RKO (cell line): ENCODE measurements at regions not wholly inside any gene's neighbourhood (a gene's known extent, or its start where the extent isn't known, plus 50 kb on each side); places are given as distances from the start of the nearest gene placed in this dataset.

Source experiments
- DNase-seq: peaks from one replicate; pipeline ENCODE4 v3.0.0-alpha.2; 2016; ENCODE audit warnings: low spot score

DNA sequence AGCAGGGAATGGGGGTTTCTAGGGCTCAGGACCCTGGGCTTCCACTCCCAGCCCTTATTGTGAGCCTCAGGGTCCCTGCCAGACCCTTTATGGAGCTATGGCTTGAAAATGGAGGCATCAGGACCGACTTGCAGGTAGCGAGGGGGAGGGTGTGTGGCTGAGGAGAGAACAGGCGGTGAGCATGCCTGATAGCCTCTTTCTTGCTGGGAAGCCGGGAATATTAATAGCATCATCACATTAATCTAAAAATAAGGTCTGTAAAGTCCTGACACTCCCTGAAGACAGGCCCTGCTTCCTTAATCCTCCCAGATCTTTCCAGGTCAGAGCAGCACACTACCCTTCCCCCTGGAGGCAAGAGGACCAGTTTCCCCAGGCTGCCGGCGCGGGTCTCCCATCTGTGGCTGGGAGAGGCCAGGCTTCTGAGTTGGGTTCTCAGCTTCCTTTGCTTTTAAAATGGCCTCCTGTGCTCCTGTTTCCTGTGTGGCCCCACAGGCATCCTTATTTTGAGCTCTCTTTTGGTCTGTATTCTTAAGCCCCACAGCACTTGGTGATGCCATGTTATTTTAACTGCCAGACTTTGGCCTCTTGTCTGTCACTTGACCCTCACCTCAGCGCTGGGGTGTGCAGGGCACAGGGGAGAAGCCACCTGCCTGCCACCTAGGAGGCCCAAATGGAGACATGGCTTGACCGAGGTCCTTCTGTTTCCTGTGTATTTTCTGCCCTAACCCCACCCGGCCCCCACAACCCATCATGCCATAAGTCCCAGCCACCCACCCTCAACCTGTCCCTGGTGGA, 185.0 kb upstream of the TOPAZ1 start:
- no peak for DNase-seq

DNA sequence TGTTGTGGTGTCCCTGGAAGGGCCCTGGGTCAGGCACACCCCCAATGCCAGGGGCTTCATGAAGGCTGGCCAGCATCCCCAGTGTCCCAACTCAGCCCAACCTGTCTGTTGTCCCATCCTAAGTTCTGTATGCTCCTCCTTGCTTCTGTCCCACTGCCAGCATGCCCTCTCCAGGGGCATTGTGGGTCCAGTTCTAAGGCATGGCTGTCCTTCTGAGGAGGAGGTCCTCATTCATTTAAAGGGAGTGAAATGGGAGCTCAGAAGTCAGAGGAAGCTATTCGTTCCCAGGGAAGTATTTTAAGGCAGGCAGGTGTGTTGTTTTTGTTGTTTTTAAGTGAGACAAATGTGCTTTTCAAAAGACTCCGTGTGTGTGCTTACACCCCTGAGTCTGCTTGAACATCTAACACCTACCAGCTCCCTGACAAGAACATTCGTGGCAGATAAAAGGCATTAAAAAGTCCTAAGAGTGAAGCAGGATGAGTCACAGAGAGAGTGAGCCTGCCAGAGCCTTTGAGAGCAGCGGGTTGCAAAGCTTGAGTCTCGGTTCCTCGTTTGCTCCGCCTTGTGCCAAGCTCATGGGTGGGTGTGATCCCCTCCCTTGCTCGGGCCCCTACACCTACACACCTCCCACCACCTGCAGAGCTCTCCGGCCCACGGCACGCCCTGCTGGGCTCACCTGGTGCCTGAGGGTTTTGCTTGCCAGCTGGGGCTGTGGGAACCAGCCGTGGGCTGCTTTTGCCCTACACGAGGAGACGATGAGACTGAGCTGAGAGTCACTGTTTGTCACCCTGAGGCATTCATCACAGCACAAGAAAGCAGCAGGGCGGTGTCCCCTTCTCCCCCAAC, 183.4 kb upstream of the TOPAZ1 start:
- no peak for DNase-seq

DNA sequence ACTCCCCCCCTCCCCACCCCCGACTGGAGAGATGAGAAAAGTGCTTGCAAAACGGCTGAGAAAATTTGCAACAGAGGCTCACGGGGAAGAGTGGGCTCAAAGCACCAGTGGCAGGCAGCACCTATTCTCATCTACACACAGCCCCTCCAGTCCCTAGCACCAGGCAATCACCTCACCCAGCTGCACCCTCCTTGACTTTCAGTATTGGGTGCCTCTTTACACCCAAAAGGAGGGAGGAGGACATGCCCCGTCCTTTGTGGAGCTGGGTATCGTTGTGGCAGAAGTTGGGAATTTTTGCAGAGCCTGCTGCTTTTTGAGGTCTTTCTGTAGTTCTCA, 182.8 kb upstream of the TOPAZ1 start:
- DNase-seq: no peak

DNA sequence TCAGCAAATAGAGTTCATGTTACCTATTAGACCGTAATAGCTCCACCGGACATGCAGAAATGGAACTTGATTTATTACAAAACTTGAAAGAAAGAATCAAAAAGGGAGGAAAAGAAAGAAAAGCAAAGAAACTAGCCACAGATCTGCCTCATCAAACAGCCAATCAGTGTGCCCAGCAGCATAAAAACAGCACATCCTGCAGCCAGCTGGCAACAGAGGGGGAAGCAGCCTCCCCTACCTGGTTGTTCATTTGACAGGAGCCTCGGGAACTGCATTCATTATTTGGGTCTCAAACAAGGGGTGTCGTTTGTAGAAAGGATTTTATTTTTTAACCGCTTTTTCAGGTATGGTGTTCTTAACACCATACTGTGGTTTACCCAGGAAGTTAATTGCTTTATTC, 181.5 kb upstream of the TOPAZ1 start:
- no peak for DNase-seq

DNA sequence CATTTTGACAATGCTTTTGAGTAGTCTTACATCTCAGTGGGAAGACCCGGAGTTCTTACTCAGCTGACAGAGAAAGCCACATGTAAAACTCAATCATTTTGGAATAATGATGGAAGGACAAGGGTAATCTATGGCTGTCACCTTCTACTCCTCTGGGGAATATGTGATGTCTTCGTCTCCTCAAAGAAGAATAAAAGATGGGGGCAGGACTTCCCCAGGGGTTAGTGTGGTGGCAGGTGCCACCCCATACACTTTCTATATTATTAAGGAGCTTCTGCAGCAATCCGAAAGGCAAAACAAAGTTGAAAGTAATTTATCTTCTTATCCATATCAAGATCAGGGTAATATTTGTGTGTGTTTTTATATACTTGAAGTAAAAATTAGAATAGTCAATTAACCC, 180.4 kb upstream of the TOPAZ1 start:
- no peak for DNase-seq

DNA sequence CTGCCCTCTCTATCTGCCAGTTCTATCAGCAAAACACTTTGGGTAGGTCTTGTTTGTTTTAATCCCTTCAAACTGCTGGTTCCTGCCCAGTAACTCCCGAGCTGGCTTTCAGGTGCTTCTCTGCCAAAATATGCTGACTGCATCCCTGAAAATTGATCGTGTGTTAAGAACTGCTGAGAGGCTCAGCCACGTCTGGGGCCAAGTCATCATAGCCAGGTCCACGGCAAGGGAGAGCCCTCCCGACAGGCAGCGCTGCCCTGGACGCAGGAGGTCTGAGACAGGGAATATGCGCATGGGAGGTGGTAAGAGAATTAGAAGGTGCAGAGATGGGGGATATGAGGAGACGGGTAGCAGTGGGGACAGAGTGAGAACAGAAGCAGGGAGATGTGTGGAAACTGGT, 179.7 kb upstream of the TOPAZ1 start:
- DNase-seq: no peak

DNA sequence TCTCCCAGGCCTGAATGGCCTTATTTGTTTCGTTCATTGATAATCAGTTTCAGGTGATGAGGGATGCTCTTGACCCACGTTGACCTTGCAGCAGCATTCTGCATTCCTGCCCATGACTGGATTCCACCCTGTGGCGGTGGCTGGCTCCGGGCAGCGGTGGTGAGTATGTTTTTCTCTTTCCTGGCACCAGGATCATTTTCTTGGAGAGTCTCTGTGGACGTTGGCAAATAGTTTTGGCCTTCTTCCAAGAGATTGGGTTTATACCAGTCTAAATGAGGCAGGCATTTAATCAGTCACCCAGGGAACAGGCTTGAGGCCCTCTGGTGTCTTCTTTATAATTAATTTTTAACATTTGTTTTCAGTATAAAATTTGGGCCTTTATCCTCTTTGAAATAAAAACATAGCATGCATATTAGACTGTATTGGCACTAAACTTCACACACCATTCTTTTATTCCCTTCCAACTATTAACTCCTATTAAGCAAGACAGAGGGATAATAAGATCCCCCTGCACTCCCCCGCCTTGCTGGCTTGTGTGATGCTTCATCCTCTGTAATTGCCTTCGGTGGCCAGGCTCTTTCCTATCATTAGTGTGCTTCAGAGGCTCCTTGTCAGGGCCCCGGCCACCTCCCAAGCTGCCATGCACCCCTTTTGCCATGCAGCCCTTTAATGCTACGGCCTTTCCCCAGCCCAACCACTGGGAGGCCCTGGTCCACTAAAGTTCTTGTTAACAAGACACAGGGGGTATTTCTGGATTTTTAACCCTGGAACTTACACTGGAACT, 176.2 kb upstream of the TOPAZ1 start:
- no peak for DNase-seq

DNA sequence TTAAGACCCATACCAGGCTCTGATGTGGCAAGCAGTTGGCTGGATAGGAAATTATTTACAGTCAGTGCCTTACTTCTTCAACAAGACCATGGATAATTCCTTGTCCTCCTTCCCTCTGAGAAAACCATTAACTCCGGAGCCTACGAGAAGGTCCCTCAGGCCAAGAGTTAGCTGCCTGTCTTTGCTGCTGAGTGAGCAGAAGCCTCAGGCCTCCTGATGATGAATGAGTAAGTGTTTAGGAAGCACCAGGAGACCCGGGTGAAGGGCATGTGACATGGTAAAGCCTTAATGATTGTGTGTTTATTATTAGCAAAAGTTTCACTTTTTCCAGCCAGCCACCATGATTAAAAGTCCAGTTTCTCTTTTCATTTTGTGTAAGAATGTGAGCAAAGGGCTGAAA, 174.9 kb upstream of the TOPAZ1 start:
- DNase-seq: no peak

DNA sequence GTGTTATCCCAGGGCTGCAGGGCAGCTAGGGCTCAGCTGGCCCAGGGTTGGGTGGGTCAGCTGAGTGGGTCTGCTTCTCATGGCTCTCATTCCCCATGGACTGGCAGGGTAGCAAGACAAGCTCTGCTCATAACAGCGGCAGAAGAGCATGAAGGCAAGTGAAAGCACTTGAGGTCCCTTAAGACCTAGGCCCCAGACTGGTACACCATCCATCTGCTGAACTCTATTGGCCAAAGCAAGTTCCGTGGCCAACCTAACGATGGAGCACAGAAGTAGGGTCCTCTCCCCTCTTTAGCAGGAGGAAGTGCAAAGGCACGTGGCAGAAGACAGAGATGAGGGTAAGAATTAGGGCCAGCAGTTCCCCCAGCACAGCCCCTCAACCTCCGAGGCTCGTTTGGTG, 174.3 kb upstream of the TOPAZ1 start:
- DNase-seq: no peak

DNA sequence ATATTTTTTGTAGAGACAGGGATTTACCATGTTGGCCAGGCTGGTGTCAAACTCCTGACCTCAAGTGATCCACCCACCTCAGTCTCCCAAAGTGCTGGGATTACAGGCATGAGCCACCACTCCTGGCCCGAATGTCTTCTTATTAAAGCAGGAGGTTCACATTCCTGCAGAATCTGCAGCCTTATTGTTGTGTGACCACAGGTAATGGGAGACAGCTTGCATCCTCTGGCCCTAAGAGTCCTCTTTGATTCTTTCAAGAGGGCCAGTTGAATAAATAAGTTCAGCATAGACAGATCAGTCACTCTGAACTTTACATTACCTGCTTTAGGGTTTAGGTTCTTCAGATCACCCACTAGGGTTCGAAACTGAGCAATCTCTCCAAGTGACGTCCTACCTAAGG, 172.9 kb upstream of the TOPAZ1 start:
- DNase-seq: no peak

DNA sequence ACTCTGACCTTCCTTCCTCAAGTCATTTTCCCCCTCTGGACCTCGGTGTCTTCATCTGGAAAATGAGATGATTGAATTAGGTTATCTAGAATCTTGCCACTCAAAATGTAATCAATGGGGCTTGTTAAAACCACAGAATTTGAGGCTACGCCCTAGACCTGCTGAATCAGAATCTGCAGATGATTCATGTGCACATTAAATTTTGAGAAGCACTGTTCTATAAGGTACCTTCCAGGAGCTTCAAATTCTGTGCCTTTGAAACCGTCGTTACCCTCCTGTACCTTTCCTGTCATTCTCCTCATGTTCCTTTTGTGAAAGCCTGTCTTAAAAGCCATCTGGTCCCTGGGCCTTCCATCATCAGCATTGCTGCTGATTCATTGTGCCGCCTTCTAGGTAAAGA, 172.4 kb upstream of the TOPAZ1 start:
- DNase-seq: no peak

DNA sequence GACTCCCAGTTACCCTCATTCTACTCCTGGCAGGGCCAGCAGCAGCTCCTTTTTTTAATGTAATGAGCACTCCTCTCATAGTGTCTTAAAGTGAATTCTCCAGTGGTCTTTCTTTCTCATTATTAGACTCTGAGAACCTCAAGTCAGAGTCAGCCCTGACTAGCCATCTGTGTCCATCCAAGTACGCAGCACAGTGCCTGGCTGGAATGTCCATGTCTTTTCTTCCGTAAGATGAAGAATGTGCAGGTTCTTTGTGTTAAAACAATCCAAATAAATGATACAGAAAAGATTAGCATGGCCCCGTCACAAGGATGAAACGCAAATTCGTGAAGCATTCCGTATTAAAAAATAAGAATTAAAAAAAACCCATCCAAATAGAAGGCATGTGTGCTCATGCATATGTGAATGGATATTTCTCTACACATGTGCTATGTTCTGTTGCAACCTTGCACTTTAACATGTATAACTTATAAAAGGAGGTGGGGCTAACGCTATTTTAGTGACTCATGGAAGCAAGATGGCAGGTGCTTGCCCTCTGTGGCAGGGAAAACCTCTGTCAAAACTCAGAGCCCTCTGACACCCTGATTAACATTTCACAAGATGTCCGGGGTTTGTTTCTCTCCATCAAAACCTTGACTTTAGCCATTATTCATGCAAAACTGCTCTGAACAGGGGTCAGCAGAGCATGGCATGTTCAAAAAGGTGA, 170.7 kb upstream of the TOPAZ1 start:
- no peak for DNase-seq

DNA sequence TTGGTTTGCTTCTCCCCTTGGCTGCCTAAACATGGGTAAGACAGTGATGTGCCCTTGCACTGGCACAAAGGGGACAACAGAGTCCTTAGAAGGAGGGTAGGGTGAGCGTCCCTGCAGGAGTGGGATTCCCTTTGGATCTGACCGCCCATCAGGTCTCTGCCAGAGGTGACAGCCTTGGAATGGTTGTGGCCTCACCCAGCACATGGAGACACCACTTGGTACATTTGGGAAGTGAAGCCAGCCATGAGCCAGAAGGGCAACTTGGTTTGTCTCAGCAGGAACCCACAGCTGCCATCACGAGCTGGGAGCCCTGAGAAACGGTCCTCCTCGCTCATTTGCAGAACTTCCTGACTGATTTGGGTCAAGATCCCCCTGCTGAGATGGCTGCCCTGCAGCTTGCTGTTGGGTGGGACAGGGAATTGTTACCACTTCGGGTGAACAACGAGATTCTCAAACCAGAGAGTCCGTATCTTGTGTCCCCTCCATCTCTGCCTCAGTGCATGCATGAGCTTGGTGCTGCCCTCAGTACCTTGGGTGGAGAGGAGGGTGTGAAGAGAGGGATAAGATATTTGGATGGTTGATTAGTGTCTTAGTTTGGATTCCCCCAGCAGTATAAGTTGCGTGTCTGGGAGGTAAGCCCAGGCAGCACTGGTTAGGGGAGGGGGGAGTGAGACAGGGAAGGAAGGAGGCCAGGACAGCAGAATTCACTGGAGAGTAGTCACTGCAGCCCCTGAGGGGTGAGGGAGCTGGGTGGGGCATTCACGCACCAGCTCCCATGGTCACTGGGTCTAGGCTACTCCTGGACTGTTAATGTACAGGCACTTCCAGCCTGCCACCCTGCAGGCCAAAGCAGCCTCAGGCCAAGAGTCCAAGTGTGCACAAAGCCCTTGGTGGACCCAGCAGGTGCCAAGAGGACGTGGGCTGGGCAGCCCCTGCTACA, 168.8 kb upstream of the TOPAZ1 start:
- no peak for DNase-seq

DNA sequence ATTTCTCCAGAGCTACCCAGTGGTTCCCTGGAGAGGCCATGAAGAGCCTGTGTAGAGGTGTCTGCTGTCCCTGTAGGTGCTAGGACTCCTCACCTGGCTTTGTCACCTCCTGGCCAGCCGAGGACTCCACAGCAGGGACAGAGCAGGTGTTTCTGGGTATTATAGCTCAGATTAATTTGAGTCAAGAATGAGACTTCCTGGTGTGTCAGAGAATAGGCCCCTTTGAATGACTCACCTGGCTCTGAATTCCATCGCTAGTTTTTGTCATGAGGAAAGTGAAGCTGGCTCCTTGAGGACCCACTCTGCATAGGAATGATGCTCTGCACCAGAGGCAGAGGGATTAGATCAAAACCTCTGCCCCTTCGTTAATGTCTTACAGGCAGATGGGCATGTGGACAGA, 167.5 kb upstream of the TOPAZ1 start:
- DNase-seq: peak; percentile 47

DNA sequence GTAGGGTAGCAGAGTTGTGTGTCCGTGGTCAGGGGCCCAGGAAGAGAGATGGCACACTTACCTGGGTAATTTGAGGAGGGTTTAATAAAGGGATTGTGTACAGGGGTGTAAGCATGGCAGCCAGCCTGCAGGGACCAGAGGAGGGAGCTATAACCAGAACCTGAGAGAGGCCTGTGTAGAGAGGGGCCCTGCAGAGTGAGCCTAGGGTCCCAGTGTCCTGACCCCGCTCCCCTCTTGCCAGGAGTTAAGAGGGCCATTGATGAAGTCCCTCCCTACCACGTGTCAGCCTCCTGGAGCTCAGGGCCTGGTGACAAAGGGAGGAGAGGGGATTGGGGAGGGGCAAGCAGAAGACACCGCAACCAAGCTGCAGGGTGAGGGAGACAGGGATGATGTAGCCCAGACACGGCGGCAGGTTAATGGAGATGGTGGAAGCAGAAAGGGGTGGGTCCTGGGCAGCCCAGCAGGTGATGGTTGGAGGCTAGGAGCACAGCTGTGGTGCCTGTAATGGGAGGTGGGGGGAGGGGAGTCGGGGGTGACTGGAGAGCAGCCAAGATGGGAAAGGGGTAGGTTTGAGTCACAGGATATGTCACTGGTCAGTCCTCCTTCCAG, 165.4 kb upstream of the TOPAZ1 start:
- no peak for DNase-seq

DNA sequence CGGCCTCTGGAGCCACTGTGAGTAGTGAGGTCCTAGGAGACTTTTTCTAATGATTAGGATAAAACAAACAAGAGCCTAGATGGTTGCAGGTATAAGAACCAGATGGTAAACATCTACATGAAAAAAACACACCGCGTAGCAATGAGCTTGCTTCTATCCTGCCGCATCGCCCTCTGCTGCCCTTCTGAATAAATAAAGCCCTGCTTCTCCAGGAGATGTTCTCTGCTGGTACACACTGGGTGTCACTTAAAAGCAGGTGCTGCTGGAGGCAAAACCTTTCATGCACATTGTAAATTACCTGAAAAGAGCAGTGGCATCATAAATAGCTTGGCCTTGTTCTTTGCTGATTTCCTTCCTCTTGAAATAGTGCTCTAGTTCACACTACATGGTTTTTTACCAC, 164.4 kb upstream of the TOPAZ1 start:
- no peak for DNase-seq

DNA sequence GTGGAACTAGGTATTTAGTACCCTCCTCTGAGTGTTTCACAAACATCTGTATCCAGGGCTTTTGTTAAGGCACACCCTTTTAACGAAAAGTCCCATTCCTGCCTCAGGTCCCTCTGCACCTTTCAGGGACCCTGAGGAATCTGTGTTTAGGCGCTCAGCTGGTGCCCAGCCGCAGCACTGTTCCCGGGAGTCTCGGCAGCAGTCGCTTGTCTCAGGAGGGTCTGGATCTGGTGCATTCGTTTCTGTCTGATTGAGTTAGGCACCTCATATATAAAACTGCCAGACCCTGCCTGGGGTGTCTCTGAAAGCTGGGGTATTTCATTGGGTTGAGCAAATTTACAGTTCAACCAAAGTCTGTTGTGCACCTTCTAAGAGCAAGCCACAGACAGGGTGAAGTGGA, 162.8 kb upstream of the TOPAZ1 start:
- no peak for DNase-seq

DNA sequence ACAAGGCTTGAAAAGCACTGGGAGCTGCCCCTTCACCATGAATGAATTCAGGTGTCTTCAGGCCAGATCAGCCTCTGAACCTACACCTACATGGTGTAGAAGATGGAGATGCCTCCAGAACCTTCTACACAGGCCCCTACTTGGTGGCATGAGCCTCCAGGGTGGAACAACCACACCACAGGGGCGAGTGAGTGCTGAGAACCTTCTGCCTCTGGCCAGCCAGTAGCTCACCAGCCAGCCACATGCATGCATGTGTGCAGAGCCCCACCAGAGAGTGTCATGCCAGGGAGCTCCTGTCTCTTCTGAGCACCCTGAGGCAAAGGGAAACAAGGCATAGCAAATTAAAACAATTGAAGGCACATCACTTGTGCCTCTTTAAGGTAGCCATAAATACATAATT, 161.8 kb upstream of the TOPAZ1 start:
- no peak for DNase-seq

DNA sequence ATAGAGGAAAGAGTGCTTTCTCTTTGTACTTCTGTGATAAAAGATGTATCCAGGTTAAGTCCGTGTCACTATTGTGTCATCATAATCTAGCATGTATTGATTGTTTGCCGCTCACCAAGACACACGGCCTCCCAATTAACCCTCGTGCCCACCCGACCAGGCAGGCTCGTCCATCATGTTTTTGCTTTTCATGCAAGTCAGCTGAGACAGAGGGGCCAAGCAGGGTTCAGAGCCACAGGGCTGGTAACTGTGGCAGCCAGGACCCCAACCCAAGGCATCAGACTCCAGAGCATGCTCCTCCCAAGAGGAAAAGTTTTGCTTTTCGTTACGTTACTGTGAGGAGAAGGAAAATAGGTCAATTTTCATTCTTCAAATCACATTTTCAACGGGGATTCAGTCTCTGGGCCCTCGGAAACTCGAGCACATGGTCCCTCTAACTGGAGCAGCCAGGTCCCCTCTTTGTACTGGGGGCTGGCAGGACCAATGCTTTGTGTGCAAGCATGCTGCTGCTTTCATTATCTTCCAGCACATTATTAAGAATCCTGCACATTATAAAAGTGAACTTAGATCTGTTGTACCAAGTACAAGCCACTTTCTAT, 161.1 kb upstream of the TOPAZ1 start:
- no peak for DNase-seq

DNA sequence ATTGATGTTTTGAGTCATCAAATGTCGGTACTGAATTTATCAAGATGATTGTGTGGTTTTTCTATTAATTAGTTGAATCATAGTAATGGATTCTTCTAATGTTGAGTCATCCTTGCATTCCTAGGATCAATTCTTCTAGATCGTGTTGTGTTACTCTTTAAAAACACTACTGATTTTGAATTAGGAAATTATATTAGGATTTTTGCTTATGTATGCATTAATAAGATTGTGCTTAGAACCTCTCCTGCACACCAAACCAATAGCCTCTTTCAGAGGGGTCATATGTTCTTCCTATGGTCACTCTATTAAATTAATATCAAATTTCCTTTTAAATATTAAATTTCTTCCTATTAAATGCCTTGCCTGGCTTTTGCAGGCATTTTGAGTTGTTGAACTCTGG, 151.7 kb upstream of the TOPAZ1 start:
- DNase-seq: no peak
